ENCODE measurements at regions not wholly inside any gene's neighbourhood (a gene's known extent, or its start where the extent isn't known, plus 50 kb on each side); places are given as distances from the start of the nearest gene placed in this dataset.

- ChIA-PET POLR2A (no interaction called here), CTCF (no interaction called here)
- DNase-seq (ENCODE audit: extremely low spot score) = no peak
- TF ChIP-seq ELF4 (IDR thresholded peaks at IDR 0.05) (no peak), LEF1 (IDR thresholded peaks at IDR 0.05; ENCODE audit: borderline replicate concordance) (no peak), PKNOX1 (IDR thresholded peaks at IDR 0.05) (no peak), L3MBTL2 (conservative IDR thresholded peaks at IDR 0.05) (no peak), NFRKB (IDR thresholded peaks at IDR 0.05) (no peak), FOXK2 (IDR thresholded peaks at IDR 0.05) (no peak), SP1 (IDR thresholded peaks at IDR 0.05) (no peak), FOXM1 (IDR thresholded peaks at IDR 0.05; ENCODE audit: borderline replicate concordance) (no peak), CTBP1 (IDR thresholded peaks at IDR 0.05; ENCODE audit: borderline replicate concordance) (no peak), FOXA1 (IDR thresholded peaks at IDR 0.05) (no peak), SUZ12 (IDR thresholded peaks at IDR 0.05) (no peak), HDGF (IDR thresholded peaks at IDR 0.05; ENCODE audit: borderline replicate concordance) (no peak), ARNT (IDR thresholded peaks at IDR 0.05) (no peak), TARDBP (IDR thresholded peaks at IDR 0.05) (no peak), BHLHE40 (IDR thresholded peaks at IDR 0.05; ENCODE audit: borderline replicate concordance) (no peak), ZNF384 (IDR thresholded peaks at IDR 0.05) (no peak)
Observed at GRCh38 chr18:78685980-78686530, 293.6 kb upstream of the SALL3 start.

DNA sequence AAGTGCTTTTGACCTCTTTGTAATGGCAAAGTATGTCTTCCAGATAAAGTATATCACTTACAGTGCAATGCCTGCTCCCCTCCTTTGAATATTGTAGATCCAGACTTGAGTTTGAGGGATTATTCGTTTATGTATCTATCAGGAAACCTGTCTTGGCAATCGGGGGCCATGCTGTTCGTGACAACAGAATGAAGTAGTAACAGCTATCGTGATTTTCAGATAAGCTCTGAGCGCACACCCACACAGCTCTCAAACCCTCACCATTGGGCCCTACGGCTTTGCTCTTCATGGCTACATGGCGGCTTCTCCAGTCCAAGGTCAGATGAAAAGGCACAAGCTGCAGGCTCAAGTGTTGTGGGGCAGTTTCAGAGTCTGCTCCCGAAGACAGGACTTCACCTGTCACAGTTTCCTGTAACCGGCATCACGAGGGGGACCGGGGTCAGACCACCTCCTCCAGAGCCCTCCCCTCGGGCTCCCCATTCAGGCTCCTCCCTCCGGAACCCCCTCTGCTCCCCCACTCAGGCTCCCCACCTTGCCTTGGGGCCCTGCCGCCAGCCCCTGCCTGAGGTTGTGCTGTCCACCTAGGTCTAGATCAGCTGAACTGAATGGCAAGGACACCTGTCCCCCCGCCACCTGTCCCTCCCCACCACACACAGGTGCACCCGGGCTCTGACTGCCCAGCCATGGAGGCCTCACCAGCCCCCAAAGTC lies 292.5 kb upstream of the SALL3 start:
- TF ChIP-seq ZNF384 (IDR thresholded peaks at IDR 0.05) (no peak), FOXM1 (IDR thresholded peaks at IDR 0.05; ENCODE audit: borderline replicate concordance) (no peak), FOXA1 (IDR thresholded peaks at IDR 0.05) (no peak), PKNOX1 (IDR thresholded peaks at IDR 0.05) (no peak), FOXK2 (IDR thresholded peaks at IDR 0.05) (no peak), ELF4 (IDR thresholded peaks at IDR 0.05) (no peak)

GRCh38 chr18:78687736-78688135 lies 291.9 kb upstream of the SALL3 start:
- ChIA-PET POLR2A (no interaction called here), CTCF (no interaction called here)
- DNase-seq (ENCODE audit: extremely low spot score) = no peak
- no peak for TF ChIP-seq SUZ12 (IDR thresholded peaks at IDR 0.05)
- no peak for TF ChIP-seq PKNOX1 (IDR thresholded peaks at IDR 0.05)
- TF ChIP-seq TARDBP (IDR thresholded peaks at IDR 0.05) = no peak
- no peak for TF ChIP-seq ARNT (IDR thresholded peaks at IDR 0.05)
- no peak for TF ChIP-seq CTBP1 (IDR thresholded peaks at IDR 0.05; ENCODE audit: borderline replicate concordance)
- TF ChIP-seq ZNF384 (IDR thresholded peaks at IDR 0.05) = no peak

More for the DNA sequence above, 292.5 kb upstream of the SALL3 start:
- ChIA-PET POLR2A (no interaction called here), CTCF (no interaction called here)
- DNase-seq (ENCODE audit: extremely low spot score) = no peak

GRCh38 chr18:78688249-78688648 lies 291.4 kb upstream of the SALL3 start:
- no peak for DNase-seq (ENCODE audit: extremely low spot score)
- ChIA-PET CTCF (no interaction called here), POLR2A (no interaction called here)
- TF ChIP-seq CTBP1 (IDR thresholded peaks at IDR 0.05; ENCODE audit: borderline replicate concordance) (no peak), HDGF (IDR thresholded peaks at IDR 0.05; ENCODE audit: borderline replicate concordance) (no peak), FOXK2 (IDR thresholded peaks at IDR 0.05) (no peak), NFRKB (IDR thresholded peaks at IDR 0.05) (no peak)

GRCh38 chr18:78688916-78689315 lies 290.7 kb upstream of the SALL3 start:
- POLR2A ChIA-PET = no interaction called here
- CTCF ChIA-PET = no interaction called here

DNA sequence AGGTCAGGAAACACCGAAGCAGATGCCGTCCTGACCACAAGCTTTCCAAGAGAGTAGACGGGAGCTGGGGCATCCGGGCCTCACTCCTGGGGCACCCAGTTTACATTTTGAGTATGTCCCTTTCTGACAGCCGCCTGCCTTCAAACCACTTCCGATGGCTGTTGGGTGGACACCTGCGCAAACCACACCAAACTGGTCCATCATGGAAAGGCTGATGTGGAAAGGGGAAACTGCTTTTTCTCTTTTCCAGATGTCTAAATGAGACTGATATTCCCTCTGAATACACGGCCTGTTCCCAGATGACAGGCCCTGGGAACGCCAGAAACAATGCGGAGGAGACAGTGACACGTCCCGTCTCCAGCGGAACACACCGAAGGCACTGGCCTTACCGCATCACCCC lies 290.0 kb upstream of the SALL3 start:
- DNase-seq (ENCODE audit: extremely low spot score) = no peak
- TF ChIP-seq HDGF (IDR thresholded peaks at IDR 0.05; ENCODE audit: borderline replicate concordance) = no peak
- no peak for TF ChIP-seq FOXK2 (IDR thresholded peaks at IDR 0.05)
- POLR2A ChIA-PET = no interaction called here
- CTCF ChIA-PET = no interaction called here

More at GRCh38 chr18:78688916-78689315, 290.7 kb upstream of the SALL3 start:
- TF ChIP-seq NFRKB (IDR thresholded peaks at IDR 0.05) (no peak), FOXK2 (IDR thresholded peaks at IDR 0.05) (no peak), ELF4 (IDR thresholded peaks at IDR 0.05) (no peak), ARNT (IDR thresholded peaks at IDR 0.05) (no peak), BHLHE40 (IDR thresholded peaks at IDR 0.05; ENCODE audit: borderline replicate concordance) (no peak)
- no peak for DNase-seq (ENCODE audit: extremely low spot score)

GRCh38 chr18:78692105-78692504 lies 287.5 kb upstream of the SALL3 start:
- TF ChIP-seq TARDBP (IDR thresholded peaks at IDR 0.05) (no peak), ARNT (IDR thresholded peaks at IDR 0.05) (no peak), FOXA1 (IDR thresholded peaks at IDR 0.05) (no peak), HDGF (IDR thresholded peaks at IDR 0.05; ENCODE audit: borderline replicate concordance) (no peak), FOXM1 (IDR thresholded peaks at IDR 0.05; ENCODE audit: borderline replicate concordance) (no peak), BHLHE40 (IDR thresholded peaks at IDR 0.05; ENCODE audit: borderline replicate concordance) (no peak), CTBP1 (IDR thresholded peaks at IDR 0.05; ENCODE audit: borderline replicate concordance) (no peak), SUZ12 (IDR thresholded peaks at IDR 0.05) (no peak)
- POLR2A ChIA-PET = no interaction called here
- no peak for DNase-seq (ENCODE audit: extremely low spot score)
- CTCF ChIA-PET = no interaction called here
